Upper lobe of right lung (tissue), 1 donor: ENCODE measurements at regions not wholly inside any gene's neighbourhood (a gene's known extent, or its start where the extent isn't known, plus 50 kb on each side); places are given as distances from the start of the nearest gene placed in this dataset.
"Not testable (repeated sequence)": the region's sequence is repeated elsewhere in the genome, so short reads cannot be mapped to it uniquely, and the experiment has no call there.

Experiments
- ATAC-seq: fragments of 200-7000 bp; cut with Tn5 transposase; one replicate; pipeline ENCODE4 v1.9.1; 2020; ENCODE audit warnings: mild to moderate bottlenecking, moderate library complexity
- DNase-seq: peaks from one replicate; pipeline ENCODE4 v3.0.0-alpha.2; 2020
- H3K27ac ChIP-seq: fragments of 200-600 bp; one replicate; pipeline ENCODE4 v1.8.0; 2022
- H3K27me3 ChIP-seq: fragments of 200-600 bp; one replicate; pipeline ENCODE4 v1.8.0; 2022; ENCODE audit warnings: mild to moderate bottlenecking
- H3K36me3 ChIP-seq: fragments of 200-600 bp; one replicate; pipeline ENCODE4 v1.8.0; 2022
- H3K4me1 ChIP-seq: fragments of 200-600 bp; one replicate; pipeline ENCODE4 v1.8.0; 2022
- H3K4me3 ChIP-seq: fragments of 200-600 bp; one replicate; pipeline ENCODE4 v1.8.0; 2022; ENCODE audit warnings: mild to moderate bottlenecking
- H3K9me3 ChIP-seq: fragments of 200-600 bp; one replicate; pipeline ENCODE4 v1.8.0; 2022
- intact Hi-C: fragments of 100-400 bp; cut with DNase I; formaldehyde crosslinking; loops from one replicate; pipeline ENCODE4 v1.11.0; 2022
- TF ChIP-seq, protein P1 (sequence below): fragments of 200-600 bp; IDR thresholded peaks from one replicate; pipeline ENCODE4 v1.8.0; 2022; ENCODE audit warnings: antibody characterized with exemption
- donor health status: DM: no; HTN: yes; CAD: no; lungs with severe emphysema.

DNA sequence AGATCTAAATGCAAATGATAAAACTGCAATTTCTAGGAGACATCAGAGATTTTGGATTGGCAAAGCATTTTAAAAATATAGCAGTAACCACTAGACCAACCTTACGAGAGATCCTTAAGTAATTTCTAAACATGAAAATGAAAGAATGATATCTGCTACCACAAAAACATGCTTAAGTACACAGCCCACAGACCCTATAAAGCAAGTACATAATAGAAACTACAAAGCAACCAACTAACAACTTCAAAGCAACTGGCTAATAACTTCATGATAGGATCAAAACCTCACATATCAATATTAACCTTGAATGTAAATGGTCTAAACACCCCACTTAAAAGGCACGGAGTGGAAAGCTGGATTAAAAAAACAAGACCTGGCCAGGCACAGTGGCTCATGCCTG is 209.9 kb upstream of the SOX14 start:
- H3K9me3 ChIP-seq: no peaks in the 10 kb centered on the region
- no peaks in the 10 kb centered on the region for H3K27me3 ChIP-seq
- H3K36me3 ChIP-seq: no peaks in the 10 kb centered on the region
- intact Hi-C loops: no loop called here
- TF ChIP-seq, protein P1, sequence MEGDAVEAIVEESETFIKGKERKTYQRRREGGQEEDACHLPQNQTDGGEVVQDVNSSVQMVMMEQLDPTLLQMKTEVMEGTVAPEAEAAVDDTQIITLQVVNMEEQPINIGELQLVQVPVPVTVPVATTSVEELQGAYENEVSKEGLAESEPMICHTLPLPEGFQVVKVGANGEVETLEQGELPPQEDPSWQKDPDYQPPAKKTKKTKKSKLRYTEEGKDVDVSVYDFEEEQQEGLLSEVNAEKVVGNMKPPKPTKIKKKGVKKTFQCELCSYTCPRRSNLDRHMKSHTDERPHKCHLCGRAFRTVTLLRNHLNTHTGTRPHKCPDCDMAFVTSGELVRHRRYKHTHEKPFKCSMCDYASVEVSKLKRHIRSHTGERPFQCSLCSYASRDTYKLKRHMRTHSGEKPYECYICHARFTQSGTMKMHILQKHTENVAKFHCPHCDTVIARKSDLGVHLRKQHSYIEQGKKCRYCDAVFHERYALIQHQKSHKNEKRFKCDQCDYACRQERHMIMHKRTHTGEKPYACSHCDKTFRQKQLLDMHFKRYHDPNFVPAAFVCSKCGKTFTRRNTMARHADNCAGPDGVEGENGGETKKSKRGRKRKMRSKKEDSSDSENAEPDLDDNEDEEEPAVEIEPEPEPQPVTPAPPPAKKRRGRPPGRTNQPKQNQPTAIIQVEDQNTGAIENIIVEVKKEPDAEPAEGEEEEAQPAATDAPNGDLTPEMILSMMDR: no peak
- no peak overlapping the region for H3K4me3 ChIP-seq
- no peaks in the 10 kb centered on the region for H3K4me1 ChIP-seq
- DNase-seq (no peak), ATAC-seq (no peak)
- H3K27ac ChIP-seq: no peak overlapping the region

DNA sequence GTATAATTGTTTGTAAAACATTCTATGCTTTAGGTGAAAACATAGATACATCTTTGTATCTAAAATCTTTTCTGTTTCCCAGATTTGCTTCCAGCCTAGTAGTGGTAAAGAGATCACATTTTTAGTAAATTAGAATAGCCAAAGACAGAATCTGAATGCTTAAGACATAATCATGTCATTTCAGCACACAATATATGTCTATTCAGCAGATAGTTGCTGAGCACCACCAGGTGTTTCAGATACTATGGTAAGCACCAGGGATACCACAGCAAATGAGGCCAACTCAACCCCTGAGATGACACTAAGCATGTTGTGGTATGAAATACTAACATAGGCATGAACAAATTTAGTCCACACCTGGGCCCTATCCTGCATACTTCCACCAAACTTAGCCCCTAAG is 195.2 kb upstream of the SOX14 start:
- ATAC-seq (no peak), DNase-seq (no peak)
- TF ChIP-seq, protein P1: no peak
- intact Hi-C loops: no loop called here
- H3K4me1 ChIP-seq: no peaks in the 10 kb centered on the region
- no peak overlapping the region for H3K27ac ChIP-seq
- no peaks in the 10 kb centered on the region for H3K9me3 ChIP-seq
- no peaks in the 10 kb centered on the region for H3K36me3 ChIP-seq
- H3K4me3 ChIP-seq: no peak overlapping the region
- H3K27me3 ChIP-seq: no peaks in the 10 kb centered on the region

DNA sequence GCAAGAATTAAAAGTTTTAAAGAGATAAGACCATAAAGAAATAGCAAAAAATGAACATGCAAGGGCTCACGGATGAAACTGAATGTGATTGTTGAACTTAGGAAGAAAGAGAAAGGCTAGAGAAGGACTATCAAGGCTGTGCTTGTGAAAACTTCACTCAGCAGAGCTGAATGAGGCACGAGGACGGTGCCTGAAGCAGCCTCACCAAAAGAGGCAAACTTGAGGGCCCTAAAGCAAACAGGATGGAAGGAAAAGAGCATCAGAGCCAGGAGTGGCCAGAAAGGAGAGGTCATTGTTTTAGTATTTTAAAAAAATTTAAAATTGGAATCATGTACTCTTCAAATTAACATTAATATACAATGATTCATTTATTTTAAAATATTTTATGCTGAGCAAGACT is 191.2 kb upstream of the SOX14 start:
- H3K9me3 ChIP-seq: no peaks in the 10 kb centered on the region
- intact Hi-C loops: no loop called here
- TF ChIP-seq, protein P1: no peak
- ATAC-seq (no peak), DNase-seq (no peak)
- no peaks in the 10 kb centered on the region for H3K4me1 ChIP-seq
- no peaks in the 10 kb centered on the region for H3K27me3 ChIP-seq
- H3K4me3 ChIP-seq: no peak overlapping the region
- H3K27ac ChIP-seq: no peak overlapping the region
- H3K36me3 ChIP-seq: no peaks in the 10 kb centered on the region

DNA sequence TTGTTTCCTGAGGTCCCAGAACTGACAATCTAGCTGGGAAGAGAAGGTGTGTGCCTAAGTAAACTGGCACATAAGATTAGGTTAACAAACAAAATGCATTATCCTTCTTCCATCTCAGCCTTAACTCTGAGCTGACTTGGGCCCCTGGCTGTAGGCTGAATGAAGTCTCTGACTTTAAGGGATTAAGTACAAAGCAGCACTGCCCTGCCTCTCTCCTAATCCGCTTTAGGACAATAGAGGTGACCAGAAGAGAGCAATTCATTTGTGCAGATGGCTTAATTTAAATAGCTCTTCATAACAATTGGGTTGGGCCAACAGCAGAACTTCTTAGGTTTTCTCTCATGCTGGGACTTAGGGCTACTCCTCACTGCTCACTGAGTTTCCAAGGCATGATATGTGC is 181.6 kb upstream of the SOX14 start:
- Histone ChIP-seq H3K4me3 (no peak overlapping the region), H3K4me1 (no peaks in the 10 kb centered on the region), H3K36me3 (no peaks in the 10 kb centered on the region), H3K9me3 (no peaks in the 10 kb centered on the region), H3K27ac (no peak overlapping the region), H3K27me3 (no peaks in the 10 kb centered on the region)
- TF ChIP-seq, protein P1: no peak
- intact Hi-C loops: no loop called here
- no peak for DNase-seq
- no peak for ATAC-seq

DNA sequence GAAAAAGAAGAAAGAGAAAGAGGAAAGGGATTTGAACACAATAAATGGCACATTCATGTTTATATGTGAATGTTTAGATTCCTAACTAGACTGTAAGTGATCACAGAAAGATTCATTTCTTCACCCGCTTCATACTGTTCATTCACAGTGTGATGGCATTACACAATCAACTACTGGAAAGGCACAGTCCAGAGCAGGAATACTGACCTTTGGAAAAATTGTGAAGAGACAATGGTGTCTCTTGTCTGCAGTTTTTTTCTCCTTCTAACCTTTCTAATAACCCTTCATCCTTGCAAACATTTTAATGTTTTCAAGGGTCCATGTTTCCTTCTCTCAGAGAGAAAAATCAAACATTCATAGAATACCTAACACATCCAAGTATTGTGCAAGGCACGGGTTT is 180.9 kb upstream of the SOX14 start:
- TF ChIP-seq, protein P1: no peak
- ATAC-seq: no peak
- intact Hi-C loops: no loop called here
- Histone ChIP-seq H3K4me1 (no peaks in the 10 kb centered on the region), H3K36me3 (no peaks in the 10 kb centered on the region), H3K27ac (no peak overlapping the region), H3K9me3 (no peaks in the 10 kb centered on the region), H3K4me3 (no peak overlapping the region), H3K27me3 (no peaks in the 10 kb centered on the region)
- no peak for DNase-seq

DNA sequence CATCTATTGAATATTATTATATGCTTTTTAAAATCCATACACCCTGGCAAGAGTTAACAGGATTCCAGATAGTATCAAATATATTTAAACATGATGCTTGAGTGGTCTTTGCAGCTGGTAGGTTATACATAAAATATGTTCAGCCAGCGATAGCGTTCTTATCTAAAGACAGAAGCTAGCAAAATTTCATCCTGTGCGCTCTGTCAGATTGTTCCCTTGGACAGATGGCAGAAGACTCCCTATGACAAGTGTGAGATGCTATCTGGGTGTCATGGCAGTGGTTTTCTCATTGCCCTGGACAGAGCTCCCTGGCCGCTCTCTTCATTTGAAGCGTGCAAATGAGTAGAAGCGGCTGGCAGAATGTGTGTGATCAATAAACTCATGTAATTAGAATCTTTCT is 175.2 kb upstream of the SOX14 start:
- TF ChIP-seq, protein P1: no peak

DNA sequence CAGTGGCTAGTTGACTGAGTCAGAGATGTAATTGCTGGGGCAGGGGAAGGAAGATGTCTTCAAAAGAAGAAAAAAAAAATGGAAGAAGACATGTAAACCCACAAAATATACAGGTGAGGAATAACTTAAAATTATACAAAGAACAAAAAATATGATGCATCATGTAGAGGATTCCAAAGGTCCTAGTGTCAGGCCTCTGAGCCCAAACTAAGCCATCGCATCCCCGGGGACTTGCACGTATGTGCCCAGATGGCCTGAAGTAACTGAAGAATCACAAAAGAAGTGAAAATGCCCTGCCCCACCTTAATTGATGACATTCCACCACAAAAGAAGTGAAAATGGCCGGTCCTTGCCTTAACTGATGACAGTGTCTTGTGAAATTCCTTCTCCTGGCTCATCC is 168.7 kb upstream of the SOX14 start:
- H3K27me3 ChIP-seq, H3K4me3 ChIP-seq, H3K36me3 ChIP-seq, ATAC-seq, intact Hi-C loops, H3K27ac ChIP-seq, H3K9me3 ChIP-seq, H3K4me1 ChIP-seq, DNase-seq: not testable (repeated sequence)

More for the DNA sequence above, 175.2 kb upstream of the SOX14 start:
- no peaks in the 10 kb centered on the region for H3K36me3 ChIP-seq
- DNase-seq: no peak
- H3K27ac ChIP-seq: no peak overlapping the region
- no peaks in the 10 kb centered on the region for H3K9me3 ChIP-seq
- H3K27me3 ChIP-seq: no peaks in the 10 kb centered on the region
- intact Hi-C loops: no loop called here
- no peak overlapping the region for H3K4me3 ChIP-seq
- no peaks in the 10 kb centered on the region for H3K4me1 ChIP-seq
- no peak for ATAC-seq
